GM19043 (cell line): ENCODE measurements at regions not wholly inside any gene's neighbourhood (a gene's known extent, or its start where the extent isn't known, plus 50 kb on each side); places are given as distances from the start of the nearest gene placed in this dataset.
"Not testable (repeated sequence)": the region's sequence is repeated elsewhere in the genome, so short reads cannot be mapped to it uniquely, and the experiment has no call there.

Source experiments
- ATAC-seq: cut with Tn5 transposase; IDR thresholded peaks from one replicate; pipeline ENCODE4 v1.9.1; 2021; ENCODE audit warnings: low read depth; ENCODE audit not compliant: unreplicated experiment

- not testable (repeated sequence) for ATAC-seq
Measured at GRCh38 chrY:3319988-3320387, 258.9 kb upstream of the TGIF2LY start.

DNA sequence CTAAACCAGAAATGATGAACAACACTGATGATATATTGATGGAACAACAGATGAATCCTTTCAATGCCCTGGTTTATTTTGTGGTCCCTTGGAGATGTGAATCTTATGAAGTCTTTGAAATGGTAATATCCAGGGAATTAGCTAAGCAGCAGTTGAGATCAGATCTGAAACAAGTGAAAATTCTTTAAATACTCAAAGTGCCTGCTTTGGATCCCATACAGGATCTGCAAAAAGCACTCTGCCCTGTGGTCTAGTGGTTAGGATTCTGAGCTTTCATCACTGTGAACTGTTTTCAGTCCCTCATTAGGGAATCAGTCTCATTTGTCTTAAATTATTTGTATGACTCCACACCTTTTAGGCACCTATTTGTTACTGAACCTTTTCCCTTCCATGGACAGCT, 211.3 kb upstream of the TGIF2LY start:
- ATAC-seq = not testable (repeated sequence)

DNA sequence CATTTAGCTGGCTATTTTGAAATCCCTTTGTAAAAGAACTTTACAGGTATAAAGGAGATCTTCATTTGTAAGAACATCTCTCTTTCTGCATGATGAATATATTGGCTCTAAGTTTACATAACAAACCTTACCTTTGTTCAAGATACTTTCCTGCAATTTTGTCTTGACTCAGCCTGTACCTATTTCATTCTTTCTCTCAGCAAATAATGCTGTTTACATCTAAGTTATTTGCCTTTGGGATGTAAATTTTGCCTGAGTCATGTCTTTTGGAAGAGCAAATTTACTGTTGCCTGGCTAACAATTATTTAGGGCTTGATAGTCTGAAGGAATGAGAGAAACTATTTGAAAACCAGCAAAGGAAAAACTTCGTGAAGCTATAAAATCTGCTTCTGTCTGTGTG, 210.4 kb upstream of the TGIF2LY start:
- not testable (repeated sequence) for ATAC-seq

DNA sequence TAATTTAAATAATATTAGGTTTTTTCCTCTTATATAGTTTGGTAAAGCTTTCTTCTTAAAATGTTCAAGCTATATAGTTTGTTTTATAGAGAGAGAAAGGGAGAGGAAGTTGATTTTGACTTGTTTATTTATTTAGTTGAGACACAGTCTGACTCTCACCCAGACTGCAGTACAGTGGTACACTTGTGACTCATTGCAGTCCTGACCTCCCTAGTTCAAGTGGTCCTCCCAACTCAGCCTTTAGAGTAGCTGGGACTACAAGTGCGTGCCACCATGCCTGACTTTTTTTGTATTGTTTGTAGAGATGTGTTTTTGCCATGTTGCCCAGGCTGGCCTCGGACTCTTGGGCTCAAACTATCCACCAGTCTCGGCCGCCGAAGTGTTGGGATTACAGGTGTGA, 187.4 kb upstream of the TGIF2LY start:
- not testable (repeated sequence) for ATAC-seq

DNA sequence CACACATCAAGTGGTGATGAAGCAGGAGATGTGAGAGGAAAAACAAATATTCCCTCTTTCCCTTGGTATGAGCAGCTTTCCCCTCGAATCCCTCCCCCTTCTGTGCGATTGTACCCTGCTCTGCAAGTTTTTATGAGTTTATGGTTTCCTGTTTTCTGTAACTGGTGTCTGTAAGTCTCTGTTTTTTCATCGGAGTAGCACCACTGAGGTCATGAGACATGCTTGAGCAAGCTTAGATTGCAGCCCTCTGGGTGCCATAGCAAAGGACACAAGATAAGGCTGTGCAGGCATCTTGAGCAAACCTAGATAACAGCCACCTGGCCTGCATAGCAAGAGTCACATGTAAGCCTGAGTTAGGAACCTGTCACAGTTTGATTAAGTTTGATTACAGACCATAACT, 174.6 kb upstream of the TGIF2LY start:
- not testable (repeated sequence) for ATAC-seq

- ATAC-seq = not testable (repeated sequence)
Measured at GRCh38 chrY:3405585-3405984, 173.3 kb upstream of the TGIF2LY start.

DNA sequence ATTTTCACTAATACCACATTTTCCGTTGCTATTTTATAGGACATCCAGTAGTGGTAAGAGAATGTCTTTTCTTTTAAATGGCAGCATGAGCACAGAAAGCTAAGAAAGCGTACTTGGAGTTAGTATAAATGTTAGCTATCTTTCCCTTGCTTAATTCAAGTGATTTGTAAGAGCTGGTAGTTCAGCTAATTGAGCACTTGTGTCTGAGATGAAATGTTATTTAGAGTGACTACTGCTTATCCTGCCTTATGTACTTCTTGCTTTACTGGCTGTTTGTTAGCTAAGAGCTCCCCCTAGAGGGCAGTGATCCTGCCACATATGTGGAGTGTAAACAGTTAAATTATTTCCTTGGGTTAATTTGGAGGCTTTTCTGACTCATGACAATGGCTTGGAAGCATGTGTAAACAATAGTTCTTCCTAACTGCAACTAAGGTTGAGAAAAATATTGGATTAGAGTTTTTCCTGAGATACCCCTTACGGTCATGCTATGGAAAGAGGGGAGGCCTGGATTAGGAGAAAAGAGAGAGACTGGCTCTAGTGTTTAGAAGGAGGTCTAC, 171.9 kb upstream of the TGIF2LY start:
- not testable (repeated sequence) for ATAC-seq

DNA sequence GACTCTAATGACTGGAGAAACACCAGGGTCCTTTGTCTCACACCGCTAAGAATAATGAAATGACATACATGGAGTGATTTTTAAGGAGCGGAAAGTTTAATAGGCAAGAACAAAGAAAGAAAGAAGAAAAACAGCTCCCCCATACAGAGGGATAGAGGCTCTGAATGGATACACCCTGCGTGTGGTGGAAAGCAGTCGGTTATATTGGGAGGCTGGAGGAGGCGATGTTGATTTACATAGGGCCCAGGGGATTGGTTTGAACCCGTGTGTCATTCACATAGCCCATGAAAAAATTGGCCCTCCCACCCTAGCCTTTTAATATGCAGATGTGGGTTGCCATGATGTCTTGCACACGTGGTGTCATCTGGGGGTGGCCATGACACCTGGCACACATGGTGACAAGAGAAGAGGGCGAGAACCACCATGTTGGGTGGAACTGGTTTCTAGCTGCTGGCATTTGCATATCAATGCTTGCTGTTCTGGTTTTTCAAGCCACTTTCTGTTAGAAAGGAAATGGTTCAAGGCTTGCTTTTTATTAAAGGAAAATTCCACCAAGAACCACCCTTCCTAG, 168.5 kb upstream of the TGIF2LY start:
- ATAC-seq = not testable (repeated sequence)
